ENCODE measurements at regions not wholly inside any gene's neighbourhood (a gene's known extent, or its start where the extent isn't known, plus 50 kb on each side); places are given as distances from the start of the nearest gene placed in this dataset.

DNA sequence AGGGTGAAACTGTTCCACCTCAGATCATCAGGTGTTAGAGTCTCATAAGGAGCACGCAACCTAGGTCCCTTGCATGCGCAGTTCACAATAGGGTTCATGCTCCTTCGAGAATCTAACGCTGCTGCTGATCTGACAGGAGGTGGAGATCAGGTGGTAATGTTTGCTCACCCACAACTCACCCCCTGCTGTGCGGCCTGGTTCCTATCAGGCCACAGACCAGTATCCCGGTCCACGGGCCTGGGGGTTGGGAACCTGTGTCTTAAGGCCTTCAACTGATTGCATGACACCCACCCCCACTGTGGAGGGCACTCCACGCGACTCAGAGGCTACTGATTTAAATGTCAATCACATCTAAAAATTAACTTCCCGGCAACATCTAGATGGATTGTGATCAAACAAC lies 411.2 kb upstream of the SULF2 start:
- Histone ChIP-seq H3K36me3 (ENCODE audit: control insufficient read depth, insufficient read depth, low read length) (no peaks in the 10 kb centered on the region), H3K4me1 (ENCODE audit: control insufficient read depth, insufficient read depth, low read length) (peaks cover 4% of the 10 kb centered on the region), H3K27me3 (ENCODE audit: control insufficient read depth, insufficient read depth, low read length) (no peaks in the 10 kb centered on the region), H3K4me3 (ENCODE audit: low read length) (no peak overlapping the region), H3K27ac (ENCODE audit: low read length) (no peak overlapping the region), H3K9me3 (ENCODE audit: control insufficient read depth, low read depth, low read length) (no peaks in the 10 kb centered on the region)
- DNase-seq: no peak
- no CpG with 5 or more reads among the region's 10 CpGs for whole genome bisulfite sequencing (ENCODE audit: insufficient coverage, low lambda C conversion rate)

DNA sequence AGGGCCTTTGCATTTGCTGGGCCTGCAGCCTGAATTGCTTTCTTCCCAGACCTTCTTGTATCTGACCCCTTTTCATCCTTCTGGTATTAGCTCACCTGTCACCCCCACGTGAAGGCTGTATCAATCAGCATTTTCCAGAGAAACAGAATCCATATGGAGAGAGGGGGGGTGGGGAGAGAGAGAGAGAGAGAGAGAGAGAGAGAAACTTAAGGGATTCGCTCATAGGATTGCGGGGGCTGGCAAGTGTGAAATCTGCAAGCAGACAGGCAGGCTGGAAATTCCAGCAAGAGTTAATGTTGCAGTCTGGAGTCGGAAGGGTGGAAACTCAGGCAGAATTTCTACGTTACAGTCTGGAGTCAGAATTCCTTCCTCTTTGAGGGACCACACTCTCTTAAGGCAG lies 410.7 kb upstream of the SULF2 start:
- Histone ChIP-seq H3K9me3 (ENCODE audit: control insufficient read depth, low read depth, low read length) (no peaks in the 10 kb centered on the region), H3K27me3 (ENCODE audit: control insufficient read depth, insufficient read depth, low read length) (no peaks in the 10 kb centered on the region), H3K4me3 (ENCODE audit: low read length) (no peak overlapping the region), H3K36me3 (ENCODE audit: control insufficient read depth, insufficient read depth, low read length) (no peaks in the 10 kb centered on the region), H3K27ac (ENCODE audit: low read length) (no peak overlapping the region), H3K4me1 (ENCODE audit: control insufficient read depth, insufficient read depth, low read length) (peaks cover 9% of the 10 kb centered on the region)
- WGBS (ENCODE audit: insufficient coverage, low lambda C conversion rate): 20% methylated on average over 1 of the region's 5 CpGs
- no peak for DNase-seq

DNA sequence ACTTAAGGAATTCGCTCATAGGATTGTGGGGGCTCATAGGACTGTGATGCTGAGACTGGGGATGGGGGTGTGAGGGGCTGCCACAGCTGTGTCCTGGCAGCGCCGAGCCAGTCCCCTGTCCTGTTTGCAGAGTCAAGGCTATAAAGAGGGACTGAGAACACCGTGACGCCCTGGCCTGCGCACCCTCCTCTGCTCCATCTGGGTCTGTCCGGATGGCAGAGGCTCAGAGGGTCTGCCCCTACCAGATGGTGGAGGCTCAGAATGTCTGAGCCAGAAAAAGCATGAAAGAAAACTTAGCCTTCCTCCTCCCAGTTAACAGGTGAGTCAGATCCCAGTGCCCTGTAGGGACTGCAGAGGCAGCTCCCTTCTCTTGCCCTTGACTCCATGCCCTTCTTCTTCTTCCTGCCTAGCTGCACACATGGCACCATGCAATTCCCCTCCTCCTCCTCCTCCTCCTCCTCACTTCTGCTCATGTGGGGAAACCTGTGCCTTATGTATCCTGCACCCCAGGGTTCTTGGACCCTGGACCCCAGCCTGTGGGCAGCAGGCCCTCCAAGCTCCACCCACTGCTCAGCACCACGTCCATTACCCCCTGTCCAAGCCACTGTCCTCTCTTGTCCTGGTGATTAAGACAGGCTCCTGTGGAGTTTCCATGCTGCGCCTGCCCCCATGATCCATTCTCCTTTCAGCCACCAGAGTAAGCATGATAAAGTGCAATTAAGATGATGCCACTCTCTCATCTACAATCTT lies 410.0 kb upstream of the SULF2 start:
- Histone ChIP-seq H3K27ac (ENCODE audit: low read length) (no peak overlapping the region), H3K9me3 (ENCODE audit: control insufficient read depth, low read depth, low read length) (no peaks in the 10 kb centered on the region), H3K27me3 (ENCODE audit: control insufficient read depth, insufficient read depth, low read length) (no peaks in the 10 kb centered on the region), H3K4me1 (ENCODE audit: control insufficient read depth, insufficient read depth, low read length) (peaks cover 9% of the 10 kb centered on the region), H3K36me3 (ENCODE audit: control insufficient read depth, insufficient read depth, low read length) (no peaks in the 10 kb centered on the region), H3K4me3 (ENCODE audit: low read length) (no peak overlapping the region)
- no CpG with 5 or more reads among the region's 9 CpGs for whole genome bisulfite sequencing (ENCODE audit: insufficient coverage, low lambda C conversion rate)
- DNase-seq: no peak

DNA sequence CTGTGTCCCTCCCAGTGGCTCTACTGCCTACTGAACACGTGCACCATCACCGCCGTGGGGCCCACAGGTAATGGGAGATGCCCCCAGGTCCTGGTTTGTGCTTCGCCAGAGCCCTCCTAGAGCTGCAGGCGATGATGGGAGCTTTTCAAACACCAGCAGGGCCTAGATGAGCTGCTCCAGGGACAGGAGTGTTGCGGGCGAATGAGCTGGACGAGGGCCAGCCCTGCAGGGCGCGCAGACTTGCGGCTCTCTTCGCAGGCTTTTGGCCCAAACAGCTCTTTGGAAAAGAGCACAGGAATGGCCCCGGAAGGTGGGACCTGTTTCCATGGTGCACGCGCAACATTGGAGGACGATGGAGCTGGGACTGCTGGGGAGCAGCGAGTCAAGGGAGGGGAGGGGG lies 409.3 kb upstream of the SULF2 start:
- no peak for DNase-seq
- peaks cover 9% of the 10 kb centered on the region for H3K4me1 ChIP-seq (ENCODE audit: control insufficient read depth, insufficient read depth, low read length)
- H3K27ac ChIP-seq (ENCODE audit: low read length): no peak overlapping the region
- H3K9me3 ChIP-seq (ENCODE audit: control insufficient read depth, low read depth, low read length): no peaks in the 10 kb centered on the region
- H3K27me3 ChIP-seq (ENCODE audit: control insufficient read depth, insufficient read depth, low read length): no peaks in the 10 kb centered on the region
- H3K36me3 ChIP-seq (ENCODE audit: control insufficient read depth, insufficient read depth, low read length): no peaks in the 10 kb centered on the region
- WGBS (ENCODE audit: insufficient coverage, low lambda C conversion rate): no CpG with 5 or more reads among the region's 17 CpGs
- H3K4me3 ChIP-seq (ENCODE audit: low read length): no peak overlapping the region

DNA sequence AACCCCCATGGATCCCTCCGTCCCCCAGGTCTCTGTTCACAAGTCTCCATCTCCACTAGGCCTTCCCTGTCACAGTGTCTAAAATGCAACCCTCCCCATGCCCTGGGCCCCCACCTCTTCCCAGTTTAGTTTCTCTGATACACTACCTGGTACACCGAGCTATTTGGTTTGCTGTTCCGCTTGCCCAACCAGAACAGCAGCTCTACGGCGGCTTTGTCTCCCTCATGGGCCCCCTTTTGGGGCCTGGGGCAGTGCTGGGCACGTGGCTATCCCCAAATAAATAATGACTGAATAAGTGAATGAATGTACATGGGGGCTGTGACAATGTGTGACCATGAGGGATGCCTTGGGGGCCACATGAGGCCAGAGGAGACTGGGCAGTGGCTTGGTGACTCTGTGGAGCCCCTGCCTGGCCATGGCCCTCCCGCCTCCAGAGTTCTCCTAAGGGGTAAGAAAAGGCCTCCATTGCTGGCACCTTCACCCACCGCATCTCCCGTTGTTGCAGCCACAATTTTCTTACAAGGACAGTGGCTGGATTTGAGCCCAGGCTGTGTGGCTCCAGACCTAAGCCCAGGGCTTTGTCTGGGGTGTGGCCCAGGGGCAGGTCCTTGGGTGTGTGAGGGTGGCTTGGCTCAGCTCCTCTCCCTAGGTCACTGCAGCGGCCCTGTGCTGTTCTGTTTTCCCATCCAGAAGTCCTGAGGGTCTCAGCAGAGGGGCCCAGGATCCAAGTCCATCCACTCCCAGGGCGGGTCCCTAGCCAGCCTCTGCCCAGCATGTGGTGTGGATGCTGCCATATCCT lies 408.5 kb upstream of the SULF2 start:
- Histone ChIP-seq H3K4me1 (ENCODE audit: control insufficient read depth, insufficient read depth, low read length) (peaks cover 9% of the 10 kb centered on the region), H3K36me3 (ENCODE audit: control insufficient read depth, insufficient read depth, low read length) (no peaks in the 10 kb centered on the region), H3K27me3 (ENCODE audit: control insufficient read depth, insufficient read depth, low read length) (no peaks in the 10 kb centered on the region), H3K27ac (ENCODE audit: low read length) (no peak overlapping the region), H3K9me3 (ENCODE audit: control insufficient read depth, low read depth, low read length) (no peaks in the 10 kb centered on the region), H3K4me3 (ENCODE audit: low read length) (no peak overlapping the region)
- no CpG with 5 or more reads among the region's 11 CpGs for WGBS (ENCODE audit: insufficient coverage, low lambda C conversion rate)
- DNase-seq: no peak

DNA sequence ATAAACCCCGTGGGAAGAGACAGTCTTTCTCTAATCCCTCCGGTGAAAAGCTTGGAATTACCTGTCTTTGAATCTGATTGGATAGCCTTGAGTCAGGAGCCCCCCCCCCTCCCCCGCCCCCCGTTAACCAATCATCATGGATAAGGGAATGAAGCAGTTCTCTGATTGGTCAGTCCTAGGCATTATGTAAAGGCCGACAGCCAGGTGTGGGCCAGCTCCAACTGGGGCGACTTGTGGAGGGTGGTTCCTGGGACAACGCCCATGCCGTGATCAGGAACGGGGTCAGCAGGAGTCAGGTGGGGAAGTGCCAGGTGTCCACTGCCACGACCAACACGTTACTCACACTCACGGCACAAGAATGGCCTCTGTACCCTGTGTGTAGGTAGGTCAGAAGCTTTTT lies 406.8 kb upstream of the SULF2 start:
- WGBS (ENCODE audit: insufficient coverage, low lambda C conversion rate): no CpG with 5 or more reads among the region's 12 CpGs
- H3K9me3 ChIP-seq (ENCODE audit: control insufficient read depth, low read depth, low read length): no peaks in the 10 kb centered on the region
- H3K27ac ChIP-seq (ENCODE audit: low read length): no peak overlapping the region

DNA sequence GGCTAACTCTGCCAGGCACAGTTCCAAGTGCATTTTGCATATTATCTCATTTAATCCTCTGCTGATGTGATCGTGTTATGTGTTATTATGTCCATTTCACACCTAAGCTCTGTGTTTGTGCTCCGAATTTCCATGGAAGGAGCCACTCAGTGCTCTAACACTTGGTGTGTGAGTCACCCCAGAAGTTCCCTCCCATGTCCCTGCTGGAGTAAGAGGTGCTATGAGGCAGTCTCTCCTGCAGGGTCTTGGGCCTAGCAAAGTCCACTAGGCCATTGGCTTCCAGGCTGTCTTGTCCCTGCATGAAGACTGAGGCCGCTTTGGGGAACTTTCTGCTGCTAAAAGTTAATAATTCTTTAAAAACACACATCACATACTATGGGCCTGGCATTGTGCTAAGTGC lies 405.9 kb upstream of the SULF2 start:
- no CpG with 5 or more reads among the region's 3 CpGs for WGBS (ENCODE audit: insufficient coverage, low lambda C conversion rate)
- no peaks in the 10 kb centered on the region for H3K27me3 ChIP-seq (ENCODE audit: control insufficient read depth, insufficient read depth, low read length)
- peak overlapping the region; percentile 52 for H3K27ac ChIP-seq (ENCODE audit: low read length)
- peak in 1 of 2 donors; percentile 22 for DNase-seq
- H3K36me3 ChIP-seq (ENCODE audit: control insufficient read depth, insufficient read depth, low read length): no peaks in the 10 kb centered on the region
- H3K4me1 ChIP-seq (ENCODE audit: control insufficient read depth, insufficient read depth, low read length): peaks cover 9% of the 10 kb centered on the region
- no peaks in the 10 kb centered on the region for H3K9me3 ChIP-seq (ENCODE audit: control insufficient read depth, low read depth, low read length)
- H3K4me3 ChIP-seq (ENCODE audit: low read length): no peak overlapping the region

More for the DNA sequence above, 406.8 kb upstream of the SULF2 start:
- Histone ChIP-seq H3K27me3 (ENCODE audit: control insufficient read depth, insufficient read depth, low read length) (no peaks in the 10 kb centered on the region), H3K4me3 (ENCODE audit: low read length) (no peak overlapping the region), H3K36me3 (ENCODE audit: control insufficient read depth, insufficient read depth, low read length) (no peaks in the 10 kb centered on the region), H3K4me1 (ENCODE audit: control insufficient read depth, insufficient read depth, low read length) (peaks cover 9% of the 10 kb centered on the region)
- no peak for DNase-seq

DNA sequence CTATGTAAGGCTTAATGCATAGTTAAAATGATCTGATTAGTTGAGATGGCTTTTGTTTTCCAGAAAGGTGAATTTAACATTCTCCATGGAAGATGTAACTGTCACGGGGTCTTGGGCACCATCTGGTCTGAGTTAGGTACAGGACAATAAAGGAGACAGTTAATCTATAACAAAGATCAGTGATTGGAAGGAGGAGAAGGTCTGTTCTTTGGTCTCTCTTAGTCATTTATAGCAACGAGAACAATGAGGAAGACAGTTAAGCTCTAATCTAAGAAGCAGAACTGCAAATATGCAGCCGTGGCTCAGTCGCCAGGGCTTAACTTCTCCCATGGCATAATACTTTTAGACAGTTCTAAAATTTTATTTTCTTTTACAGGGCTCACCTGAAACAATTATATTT lies 405.5 kb upstream of the SULF2 start:
- no peaks in the 10 kb centered on the region for H3K9me3 ChIP-seq (ENCODE audit: control insufficient read depth, low read depth, low read length)
- no peak overlapping the region for H3K4me3 ChIP-seq (ENCODE audit: low read length)
- no peaks in the 10 kb centered on the region for H3K27me3 ChIP-seq (ENCODE audit: control insufficient read depth, insufficient read depth, low read length)
- H3K27ac ChIP-seq (ENCODE audit: low read length): peak overlapping the region; percentile 52
- WGBS (ENCODE audit: insufficient coverage, low lambda C conversion rate): 19% methylated on average over 3 of the region's 4 CpGs
- H3K4me1 ChIP-seq (ENCODE audit: control insufficient read depth, insufficient read depth, low read length): peaks cover 9% of the 10 kb centered on the region
- peak; percentile 12 to 39 for DNase-seq
- no peaks in the 10 kb centered on the region for H3K36me3 ChIP-seq (ENCODE audit: control insufficient read depth, insufficient read depth, low read length)

DNA sequence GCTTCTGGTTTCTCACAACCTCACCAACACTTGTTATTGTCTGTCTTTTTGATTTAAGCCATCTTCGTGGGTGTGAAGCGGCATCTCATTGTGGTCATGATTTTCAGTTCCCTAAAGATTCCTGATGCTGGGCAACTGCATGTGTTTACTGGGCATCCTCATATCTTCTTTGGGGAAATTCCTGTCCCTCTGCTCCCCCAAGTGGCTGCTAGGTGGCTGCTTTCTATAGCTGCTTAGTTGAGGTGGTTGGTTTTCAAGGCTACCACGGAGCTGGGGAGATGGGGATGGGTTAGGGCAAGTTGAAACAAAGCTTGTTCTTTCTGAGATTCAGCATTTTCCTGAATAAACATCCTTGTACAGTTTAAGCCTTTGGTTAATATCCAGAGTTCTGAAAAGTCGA lies 403.9 kb upstream of the SULF2 start:
- no peaks in the 10 kb centered on the region for H3K36me3 ChIP-seq (ENCODE audit: control insufficient read depth, insufficient read depth, low read length)
- no peak overlapping the region for H3K27ac ChIP-seq (ENCODE audit: low read length)
- no CpG with 5 or more reads among the region's 4 CpGs for WGBS (ENCODE audit: insufficient coverage, low lambda C conversion rate)
- H3K4me1 ChIP-seq (ENCODE audit: control insufficient read depth, insufficient read depth, low read length): peaks cover 9% of the 10 kb centered on the region
- DNase-seq: no peak
- H3K27me3 ChIP-seq (ENCODE audit: control insufficient read depth, insufficient read depth, low read length): no peaks in the 10 kb centered on the region
- H3K4me3 ChIP-seq (ENCODE audit: low read length): no peak overlapping the region
- H3K9me3 ChIP-seq (ENCODE audit: control insufficient read depth, low read depth, low read length): no peaks in the 10 kb centered on the region

DNA sequence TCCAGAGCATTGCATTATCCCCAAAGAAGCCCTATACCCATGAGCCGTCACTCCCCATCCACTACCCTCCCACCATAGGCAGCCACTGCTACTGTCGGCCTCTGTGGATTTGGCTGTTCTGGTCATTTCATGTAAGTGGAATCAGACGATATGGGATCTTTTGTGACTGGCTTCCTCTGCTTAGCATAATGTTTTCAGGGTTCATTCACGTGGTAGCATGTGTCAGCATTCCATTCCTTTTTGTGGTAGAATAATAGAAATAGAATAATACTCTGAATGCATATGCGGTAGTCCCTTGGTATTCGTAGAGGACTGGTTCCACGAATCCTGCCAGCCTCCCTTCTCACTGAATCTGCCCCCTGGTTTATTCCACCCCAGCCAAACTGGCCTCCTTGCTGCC lies 402.6 kb upstream of the SULF2 start:
- no peak for DNase-seq
- Histone ChIP-seq H3K9me3 (ENCODE audit: control insufficient read depth, low read depth, low read length) (no peaks in the 10 kb centered on the region), H3K4me3 (ENCODE audit: low read length) (no peak overlapping the region), H3K27me3 (ENCODE audit: control insufficient read depth, insufficient read depth, low read length) (no peaks in the 10 kb centered on the region), H3K4me1 (ENCODE audit: control insufficient read depth, insufficient read depth, low read length) (peaks cover 9% of the 10 kb centered on the region), H3K36me3 (ENCODE audit: control insufficient read depth, insufficient read depth, low read length) (no peaks in the 10 kb centered on the region), H3K27ac (ENCODE audit: low read length) (no peak overlapping the region)
- no CpG with 5 or more reads among the region's 7 CpGs for WGBS (ENCODE audit: insufficient coverage, low lambda C conversion rate)
